NCI-H1694 treated with DMSO at 0.1 percent for 48 hours (cell line): ENCODE measurements at regions not wholly inside any gene's neighbourhood (a gene's known extent, or its start where the extent isn't known, plus 50 kb on each side); places are given as distances from the start of the nearest gene placed in this dataset.

ENCODE experiments used
- DNase-seq: peaks from one replicate; lab custom pipeline; 2025; lab: John Stamatoyannopoulos, UW

DNA sequence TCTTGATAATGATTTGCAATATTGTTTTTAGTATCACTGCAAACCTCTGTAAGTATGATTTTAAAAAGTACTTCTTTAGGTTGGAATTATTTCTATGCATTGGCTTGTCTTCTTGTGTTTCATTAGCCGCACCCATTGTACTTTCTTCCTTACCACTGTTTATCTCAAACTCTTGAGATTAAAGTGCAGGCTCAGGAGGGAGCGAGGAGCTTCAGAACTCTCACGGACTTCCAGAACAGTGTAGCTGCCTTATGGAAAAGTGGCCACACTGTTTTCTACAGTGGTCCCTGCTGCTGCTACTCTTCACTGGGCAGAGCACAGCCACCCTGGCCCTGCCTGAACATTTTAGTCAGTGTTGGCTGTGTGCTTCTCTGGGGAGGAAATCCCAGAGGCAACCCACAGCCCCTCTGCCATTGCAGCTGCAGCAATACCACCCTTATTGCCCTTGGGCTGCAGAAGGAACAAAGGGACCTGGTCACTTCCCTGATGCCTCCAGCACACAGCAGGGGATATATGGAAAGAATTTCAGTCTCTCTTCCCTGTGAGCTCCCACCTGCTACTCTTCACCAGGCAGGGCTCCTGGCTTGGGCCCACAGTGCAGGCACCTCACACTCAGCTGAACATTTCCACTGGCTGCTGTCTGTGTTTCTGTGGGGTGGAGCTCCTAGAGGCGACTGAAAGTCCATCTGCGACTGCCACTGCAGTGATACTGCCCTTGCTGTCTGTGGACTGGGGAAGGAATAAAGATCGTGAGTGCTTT, 91.7 kb upstream of the MAP3K4 start:
- DNase-seq, result no peak

- DNase-seq, result no peak
Observed at GRCh38 chr6:160911949-160912348, 79.6 kb upstream of the MAP3K4 start.

DNA sequence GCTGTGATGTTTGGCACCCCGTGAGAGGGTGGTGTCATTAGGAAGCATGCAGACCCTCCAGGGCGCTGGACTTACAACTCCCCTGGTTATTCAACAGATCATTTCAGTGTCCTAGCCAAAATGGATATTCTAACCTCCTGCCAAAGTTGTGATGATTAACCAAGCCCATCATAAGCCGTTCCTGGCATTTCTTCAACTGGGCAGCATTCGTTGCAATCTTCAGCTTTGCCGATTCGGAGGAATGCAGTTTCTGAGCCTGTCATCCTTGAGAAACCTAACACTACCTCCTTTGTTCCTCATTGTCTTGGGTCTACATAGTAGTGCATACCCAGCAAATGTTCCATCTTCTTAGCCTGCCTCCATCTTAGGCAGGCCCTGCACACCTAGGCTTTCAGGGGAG, 79.2 kb upstream of the MAP3K4 start:
- no peak for DNase-seq

GRCh38 chr6:160917572-160917971, 74.0 kb upstream of the MAP3K4 start:
- no peak for DNase-seq

DNA sequence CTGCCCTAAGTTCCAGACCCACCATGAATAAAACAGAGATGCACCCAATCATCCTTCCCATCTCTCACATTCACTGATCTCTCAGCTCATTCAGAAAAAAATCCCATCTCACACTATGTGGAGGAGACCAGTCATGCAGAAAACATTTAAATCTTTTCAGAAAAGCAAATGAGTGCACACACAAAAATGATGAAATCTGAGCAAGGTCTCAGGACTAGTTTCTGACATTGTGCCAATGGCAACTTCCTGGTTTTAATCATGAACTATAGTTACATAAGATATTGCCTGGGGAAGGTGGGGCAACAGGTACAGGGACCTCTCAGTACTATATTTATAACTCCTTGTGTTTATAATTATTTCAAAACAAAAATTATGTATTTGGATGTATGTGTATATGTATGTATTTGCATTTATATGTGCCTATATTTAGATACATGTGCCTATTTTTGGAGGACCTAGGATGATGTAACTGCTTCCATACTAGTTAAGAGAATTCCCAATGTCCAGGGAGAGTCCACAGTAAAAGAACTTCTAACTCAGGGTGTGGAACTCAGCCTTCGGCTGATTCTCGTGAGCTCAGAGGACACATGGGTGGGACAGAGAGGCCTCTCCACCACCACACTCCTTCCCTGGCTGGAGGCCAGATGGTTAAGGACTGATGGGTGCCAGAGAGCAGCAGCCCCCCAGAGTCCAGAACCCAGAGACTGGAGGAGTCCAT, 71.7 kb upstream of the MAP3K4 start:
- no peak for DNase-seq

DNA sequence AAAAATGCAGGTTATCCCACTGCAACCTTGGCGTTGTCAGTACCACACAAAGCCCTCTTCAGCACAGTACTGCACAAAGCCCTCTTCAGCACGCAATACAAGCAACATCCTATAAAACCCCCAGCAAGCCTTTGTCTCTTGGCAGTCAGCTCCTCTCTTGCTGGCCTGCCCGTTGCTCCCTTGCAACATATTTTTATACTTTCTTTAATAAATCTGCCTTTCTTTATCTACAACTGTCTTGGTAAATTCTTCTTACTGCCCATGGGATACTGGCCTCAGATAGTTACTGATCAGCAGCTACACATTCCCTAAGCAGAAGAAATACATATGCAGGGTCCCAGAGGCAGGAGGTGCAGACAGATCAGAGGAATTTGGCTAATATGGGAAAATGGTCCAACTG, 70.5 kb upstream of the MAP3K4 start:
- no peak for DNase-seq

- DNase-seq, result no peak
Observed at GRCh38 chr6:160926281-160927276, 65.0 kb upstream of the MAP3K4 start.

DNA sequence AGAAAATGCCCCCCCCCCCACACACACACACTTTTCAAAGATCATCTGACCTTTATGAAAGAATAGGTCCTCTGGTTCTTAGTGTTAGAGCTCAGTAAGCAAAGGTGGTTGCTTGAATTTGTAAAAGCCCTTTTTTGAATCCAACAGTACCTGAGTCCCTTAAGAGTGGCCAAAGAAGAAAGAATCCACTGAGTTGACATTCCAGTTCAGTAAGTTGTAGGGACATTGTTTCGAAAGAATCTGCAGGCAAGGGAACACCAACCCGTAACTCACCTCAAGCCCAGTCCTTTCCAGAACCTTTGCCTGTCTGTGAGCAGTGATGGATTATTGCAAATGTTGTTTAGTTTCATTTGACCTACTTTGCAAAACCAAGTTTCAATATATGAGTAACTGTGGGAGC, 64.2 kb upstream of the MAP3K4 start:
- DNase-seq, result no peak

GRCh38 chr6:160929361-160929760, 62.2 kb upstream of the MAP3K4 start:
- DNase-seq, result no peak

- no peak for DNase-seq
Observed at GRCh38 chr6:160929831-160930230, 61.7 kb upstream of the MAP3K4 start.

- peak; percentile 9 for DNase-seq
Observed at GRCh38 chr6:160930547-160931377, 60.8 kb upstream of the MAP3K4 start.

DNA sequence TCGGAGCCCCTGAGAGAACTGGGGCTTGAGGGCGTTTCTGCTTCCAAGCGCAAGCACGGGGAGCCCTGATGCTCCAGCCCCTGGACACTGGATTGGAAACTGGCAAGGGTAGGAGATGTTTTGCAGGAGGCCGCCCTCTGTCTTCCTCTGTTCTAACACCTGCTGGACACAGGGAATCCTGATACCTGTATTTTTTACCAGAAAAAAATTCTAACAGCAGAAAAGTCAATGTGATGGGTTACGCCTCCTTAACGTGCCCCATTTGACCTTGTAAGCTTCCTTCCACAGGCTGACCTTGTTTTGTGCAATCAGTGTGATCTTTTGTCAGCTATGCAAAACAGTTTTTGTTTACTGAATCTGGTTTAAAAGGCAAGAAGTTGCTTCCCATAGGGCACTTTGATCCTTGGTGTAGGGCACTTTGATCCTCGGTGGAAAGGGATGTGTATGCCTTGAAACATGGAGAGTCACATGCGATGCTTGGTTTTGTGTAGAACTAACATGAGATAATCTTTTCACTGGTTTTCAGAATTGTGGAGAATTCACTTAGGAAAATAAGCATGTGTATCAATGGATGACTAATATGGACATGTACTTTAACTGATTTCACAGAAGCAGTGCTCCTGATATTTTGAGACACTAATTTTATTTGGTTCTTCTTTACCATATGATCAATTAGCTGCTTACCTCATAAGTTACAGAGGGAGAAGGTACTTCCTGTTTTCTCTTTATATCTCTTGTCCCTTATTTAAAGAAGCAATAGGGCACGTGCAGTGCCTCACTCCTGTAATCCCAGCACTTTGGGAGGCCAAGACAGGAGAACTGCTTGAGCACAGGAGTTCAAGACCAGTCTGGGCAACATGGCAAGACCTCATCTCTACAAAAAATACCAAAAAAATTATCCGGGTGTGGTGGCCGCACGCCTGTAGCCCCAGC, 59.9 kb upstream of the MAP3K4 start:
- no peak for DNase-seq

- no peak for DNase-seq
Observed at GRCh38 chr6:160933256-160933655, 58.3 kb upstream of the MAP3K4 start.

- no peak for DNase-seq
Observed at GRCh38 chr6:160934157-160934556, 57.4 kb upstream of the MAP3K4 start.

GRCh38 chr6:160940197-160940596, 51.4 kb upstream of the MAP3K4 start:
- no peak for DNase-seq
